IMR-90 (cell line): ENCODE measurements at regions not wholly inside any gene's neighbourhood (a gene's known extent, or its start where the extent isn't known, plus 50 kb on each side); places are given as distances from the start of the nearest gene placed in this dataset.

Source experiments
- ATAC-seq: fragments of 200-7000 bp; cut with Tn5 transposase; 2 replicates; pipeline ENCODE4 v1.9.1; 2020; ENCODE audit warnings: low read depth, mild to moderate bottlenecking, moderate library complexity
- BruUV-seq: library from RNA; stranded (reverse); fragments of 400-500 nt; replicated peaks from 2 replicates; lab custom pipeline; 2021; lab: Mats Ljungman, UMichigan
- CTCF ChIA-PET: fragments of 300-600 bp; formaldehyde crosslinking; extraction: SDS; loops from one replicate; lab custom pipeline; 2021; ENCODE audit warnings: antibody characterized with exemption; lab: Yijun Ruan, JAX
- POLR2A ChIA-PET: fragments of 300-600 bp; sonication (Branson Sonifier 250); formaldehyde crosslinking; loops from one replicate; lab custom pipeline; 2022; ENCODE audit warnings: antibody characterized with exemption; ENCODE audit not compliant: unreplicated experiment; lab: Charles Lee
- DNase-seq: peaks from one replicate; pipeline ENCODE4 v3.0.0; 2013
- H2AFZ ChIP-seq: replicated peaks from 2 replicates; pipeline ENCODE3; 2013; ENCODE audit warnings: low read length, mild to moderate bottlenecking; ENCODE audit not compliant: poor library complexity
- H2AK5ac ChIP-seq: 2 replicates; pipeline ENCODE4 v1.6.1; 2013; ENCODE audit warnings: low read depth, low read length, inconsistent platforms
- H2AK9ac ChIP-seq: replicated peaks from 2 replicates; pipeline ENCODE3; 2013; ENCODE audit warnings: mild to moderate bottlenecking, low read depth, low read length, moderate library complexity; ENCODE audit not compliant: poor library complexity
- H2BK120ac ChIP-seq: 2 replicates; pipeline ENCODE4 v1.6.1; 2013; ENCODE audit warnings: low read depth, low read length, inconsistent platforms
- H2BK15ac ChIP-seq: 3 replicates; pipeline ENCODE4 v1.6.1; 2013; ENCODE audit warnings: low read depth, low read length, inconsistent platforms
- H2BK20ac ChIP-seq: 2 replicates; pipeline ENCODE4 v1.6.1; 2013; ENCODE audit warnings: low read depth, mild to moderate bottlenecking, inconsistent platforms, low read length, moderate library complexity
- H2BK5ac ChIP-seq: 2 replicates; pipeline ENCODE4 v1.6.1; 2013; ENCODE audit warnings: mild to moderate bottlenecking, low read depth, low read length, inconsistent platforms; ENCODE audit not compliant: poor library complexity, severe bottlenecking
- H3K14ac ChIP-seq: replicated peaks from 2 replicates; pipeline ENCODE4 v1.6.1; 2013; ENCODE audit warnings: low read depth, low read length, inconsistent platforms
- H3K18ac ChIP-seq: 2 replicates; pipeline ENCODE4 v1.6.1; 2013; ENCODE audit warnings: low read depth, low read length, control low read depth
- H3K23ac ChIP-seq: 2 replicates; pipeline ENCODE4 v1.6.1; 2013; ENCODE audit warnings: low read depth, low read length, inconsistent platforms
- H3K27ac ChIP-seq: 2 replicates; pipeline ENCODE4 v1.5.1; 2013; ENCODE audit warnings: mild to moderate bottlenecking, control low read depth, low read length; ENCODE audit not compliant: insufficient read depth
- H3K27me3 ChIP-seq: 2 replicates; pipeline ENCODE4 v1.6.1; 2013; ENCODE audit warnings: low read length; ENCODE audit not compliant: control insufficient read depth, insufficient read depth
- H3K36me3 ChIP-seq: 2 replicates; pipeline ENCODE4 v1.6.1; 2013; ENCODE audit warnings: low read length, mixed read lengths; ENCODE audit not compliant: control insufficient read depth, insufficient read depth
- H3K4ac ChIP-seq: 2 replicates; pipeline ENCODE4 v1.6.1; 2013; ENCODE audit warnings: low read depth, low read length, inconsistent platforms
- H3K4me1 ChIP-seq: 2 replicates; pipeline ENCODE4 v1.6.1; 2013; ENCODE audit warnings: low read length, mixed read lengths; ENCODE audit not compliant: control insufficient read depth, insufficient read depth
- H3K4me2 ChIP-seq: 2 replicates; pipeline ENCODE4 v1.6.1; 2013; ENCODE audit warnings: low read depth, mild to moderate bottlenecking, control low read depth, low read length, moderate library complexity
- H3K4me3 ChIP-seq: 2 replicates; pipeline ENCODE4 v1.5.1; 2013; ENCODE audit warnings: low read depth, mild to moderate bottlenecking, control low read depth, low read length, moderate library complexity; ENCODE audit not compliant: insufficient read depth
- H3K56ac ChIP-seq: 2 replicates; pipeline ENCODE4 v1.6.1; 2013; ENCODE audit warnings: low read length, inconsistent platforms; ENCODE audit not compliant: insufficient read depth; ENCODE audit errors: extremely low read depth
- H3K79me1 ChIP-seq, 2 experiments: 2 replicates each; pipeline ENCODE4 v1.6.1; 2013; ENCODE audit warnings: low read length in 2 of 2, inconsistent platforms in 1 of 2, low read depth in 1 of 2
- H3K9ac ChIP-seq: 2 replicates; pipeline ENCODE4 v1.6.1; 2013; ENCODE audit warnings: low read depth, low read length, control low read depth
- H3K9me1 ChIP-seq: 2 replicates; pipeline ENCODE4 v1.6.1; 2013; ENCODE audit warnings: low read length, inconsistent platforms; ENCODE audit not compliant: insufficient read depth
- H3K9me3 ChIP-seq: 2 replicates; pipeline ENCODE4 v1.6.1; 2013; ENCODE audit warnings: low read length; ENCODE audit not compliant: control insufficient read depth, insufficient read depth
- H4K20me1 ChIP-seq: 2 replicates; pipeline ENCODE4 v1.6.1; 2013; ENCODE audit warnings: low read length, inconsistent platforms; ENCODE audit not compliant: insufficient read depth
- H4K5ac ChIP-seq: 2 replicates; pipeline ENCODE4 v1.6.1; 2013; ENCODE audit warnings: mild to moderate bottlenecking, low read depth, low read length, control low read depth
- H4K8ac ChIP-seq, 2 experiments: 2 replicates each; pipeline ENCODE4 v1.6.1; 2013; ENCODE audit warnings: low read depth in 2 of 2, low read length in 2 of 2, control low read depth in 1 of 2, inconsistent platforms in 1 of 2
- H4K91ac ChIP-seq: 2 replicates; pipeline ENCODE4 v1.6.1; 2013; ENCODE audit warnings: low read depth, low read length, inconsistent platforms; ENCODE audit not compliant: insufficient read depth
- ELK1 ChIP-seq: fragments of 150-350 bp; IDR thresholded peaks from 2 replicates; pipeline ENCODE4 v1.6.1; 2016; ENCODE audit warnings: low read depth, mild to moderate bottlenecking, low read length, moderate library complexity, borderline replicate concordance
- RAD21 ChIP-seq: IDR thresholded peaks from 2 replicates; pipeline ENCODE4 v1.6.1; 2012; ENCODE audit warnings: low read length, improper control_type of control experiment
- RFX5 ChIP-seq: IDR thresholded peaks from 2 replicates; pipeline ENCODE4 v1.8.0; 2012; ENCODE audit warnings: low read depth, mild to moderate bottlenecking, low read length, moderate library complexity
- USF2 ChIP-seq: fragments of 150-350 bp; IDR thresholded peaks from 2 replicates; pipeline ENCODE4 v1.6.1; 2017; ENCODE audit warnings: mild to moderate bottlenecking, antibody characterized with exemption, low read length, low read depth
- WGBS, 2 experiments: methylation state at CpG; one replicate each; pipeline versions ENCODE4 v1.1.5 to v1.1.7; 2013; ENCODE audit warnings: missing lambda C conversion rate in 2 of 2; ENCODE audit not compliant: insufficient read length in 1 of 2; ENCODE audit errors: extremely low coverage in 2 of 2; 5-methylcytosine and 5-hydroxymethylcytosine counted together
- dilution Hi-C: fragments of 300-500 bp; cut with HindIII; formaldehyde crosslinking; loops from one replicate; pipeline ENCODE4 v1.14.3; 2018; ENCODE audit warnings: low sequenced_read_pairs; ENCODE audit not compliant: unreplicated experiment
- in situ Hi-C: fragments of 300-500 bp; cut with MboI; formaldehyde crosslinking; loops from 3 replicates; pipeline ENCODE4 v1.14.3; 2019; ENCODE audit warnings: low sequenced_read_pairs, inconsistent platforms, mixed read lengths
- intact Hi-C: fragments of 100-400 bp; cut with micrococcal nuclease; formaldehyde crosslinking; loops from 2 replicates; pipeline ENCODE4 v1.10.0; 2022

- no peak overlapping the region for H3K18ac ChIP-seq
- in situ Hi-C loops (no loop called here), dilution Hi-C loops (no loop called here), intact Hi-C loops (no loop called here)
- no peak overlapping the region for H4K8ac ChIP-seq
- ATAC-seq (no peak), DNase-seq (no peak)
- ChIA-PET POLR2A (no interaction called here), CTCF (no interaction called here)
- no peak overlapping the region for H3K9ac ChIP-seq
- H3K4me2 ChIP-seq: no peak overlapping the region
- H3K79me1 ChIP-seq: no peaks in the 10 kb centered on the region
- H2BK20ac ChIP-seq: no peak overlapping the region
- H4K91ac ChIP-seq: no peak overlapping the region
- H4K20me1 ChIP-seq: no peaks in the 10 kb centered on the region
- no peak overlapping the region for H4K5ac ChIP-seq
- H3K27me3 ChIP-seq: no peaks in the 10 kb centered on the region; the same call in 1 of the 2 replicates
- no peak for TF ChIP-seq RFX5
- TF ChIP-seq USF2: no peak
- TF ChIP-seq RAD21: no peak
- TF ChIP-seq ELK1: no peak
- H2AK9ac ChIP-seq: no peak overlapping the region
- no peaks in the 10 kb centered on the region for H3K9me3 ChIP-seq
- H3K36me3 ChIP-seq: no peaks in the 10 kb centered on the region
- H2BK120ac ChIP-seq: no peak overlapping the region
- H2BK5ac ChIP-seq: no peak overlapping the region
- no peak overlapping the region for H3K27ac ChIP-seq
- WGBS, 2 experiments: 85% methylated on average over 4 of the region's 6 CpGs; no CpG with 5 or more reads in 1 of the 2 experiments
- no peak overlapping the region for H2AFZ ChIP-seq
- no peaks in the 10 kb centered on the region for H3K4me1 ChIP-seq
- H2BK15ac ChIP-seq: no peak overlapping the region
- no peak overlapping the region for H3K56ac ChIP-seq
- no peak overlapping the region for H3K23ac ChIP-seq
- H3K14ac ChIP-seq: no peak overlapping the region
- BruUV-seq: no TSS peak
- no peak overlapping the region for H2AK5ac ChIP-seq
- no peaks in the 10 kb centered on the region for H3K9me1 ChIP-seq
- H3K4ac ChIP-seq: no peak overlapping the region
- no peak overlapping the region for H3K4me3 ChIP-seq
Measured at GRCh38 chr1:30161953-30162352, 561.4 kb downstream of the MATN1 start.
